ENCODE measurements at regions not wholly inside any gene's neighbourhood (a gene's known extent, or its start where the extent isn't known, plus 50 kb on each side); places are given as distances from the start of the nearest gene placed in this dataset.
"Not testable (repeated sequence)": the region's sequence is repeated elsewhere in the genome, so short reads cannot be mapped to it uniquely, and the experiment has no call there.

- no peak for TF ChIP-seq CTCF (IDR thresholded peaks at IDR 0.05; ENCODE audit: low read depth, low read length)
- no peak for DNase-seq (ENCODE audit: extremely low read depth, low read depth)
These were observed 583.3 kb downstream of the SATB2 start for GRCh38 chr2:198874472-198874858.

- no peak for DNase-seq (ENCODE audit: extremely low read depth, low read depth)
- no peak for TF ChIP-seq CTCF (IDR thresholded peaks at IDR 0.05; ENCODE audit: low read depth, low read length)
These were observed 584.0 kb downstream of the SATB2 start for GRCh38 chr2:198873503-198874471.

GRCh38 chr2:198863655-198864054 lies 594.1 kb downstream of the SATB2 start:
- TF ChIP-seq CTCF (IDR thresholded peaks at IDR 0.05; ENCODE audit: low read depth, low read length): no peak
- DNase-seq (ENCODE audit: extremely low read depth, low read depth): no peak

GRCh38 chr2:198861080-198861479 lies 596.7 kb downstream of the SATB2 start:
- no peak for DNase-seq (ENCODE audit: extremely low read depth, low read depth)
- no peak for TF ChIP-seq CTCF (IDR thresholded peaks at IDR 0.05; ENCODE audit: low read depth, low read length)

- DNase-seq (ENCODE audit: extremely low read depth, low read depth): no peak
- TF ChIP-seq CTCF (IDR thresholded peaks at IDR 0.05; ENCODE audit: low read depth, low read length): no peak
These were observed 600.5 kb downstream of the SATB2 start for GRCh38 chr2:198857246-198857645.

GRCh38 chr2:198855746-198856145 lies 602.0 kb downstream of the SATB2 start:
- not testable (repeated sequence) for DNase-seq (ENCODE audit: extremely low read depth, low read depth)

- TF ChIP-seq CTCF (IDR thresholded peaks at IDR 0.05; ENCODE audit: low read depth, low read length): no peak
These were observed 605.5 kb downstream of the SATB2 start for GRCh38 chr2:198852248-198852647.

GRCh38 chr2:198825534-198825933 lies 632.2 kb downstream of the SATB2 start:
- no peak for TF ChIP-seq CTCF (IDR thresholded peaks at IDR 0.05; ENCODE audit: low read depth, low read length)
- DNase-seq (ENCODE audit: extremely low read depth, low read depth): no peak

More at GRCh38 chr2:198852248-198852647, 605.5 kb downstream of the SATB2 start:
- no peak for DNase-seq (ENCODE audit: extremely low read depth, low read depth)
